ENCODE measurements at regions not wholly inside any gene's neighbourhood (a gene's known extent, or its start where the extent isn't known, plus 50 kb on each side); places are given as distances from the start of the nearest gene placed in this dataset.

- TF ChIP-seq, protein P1, sequence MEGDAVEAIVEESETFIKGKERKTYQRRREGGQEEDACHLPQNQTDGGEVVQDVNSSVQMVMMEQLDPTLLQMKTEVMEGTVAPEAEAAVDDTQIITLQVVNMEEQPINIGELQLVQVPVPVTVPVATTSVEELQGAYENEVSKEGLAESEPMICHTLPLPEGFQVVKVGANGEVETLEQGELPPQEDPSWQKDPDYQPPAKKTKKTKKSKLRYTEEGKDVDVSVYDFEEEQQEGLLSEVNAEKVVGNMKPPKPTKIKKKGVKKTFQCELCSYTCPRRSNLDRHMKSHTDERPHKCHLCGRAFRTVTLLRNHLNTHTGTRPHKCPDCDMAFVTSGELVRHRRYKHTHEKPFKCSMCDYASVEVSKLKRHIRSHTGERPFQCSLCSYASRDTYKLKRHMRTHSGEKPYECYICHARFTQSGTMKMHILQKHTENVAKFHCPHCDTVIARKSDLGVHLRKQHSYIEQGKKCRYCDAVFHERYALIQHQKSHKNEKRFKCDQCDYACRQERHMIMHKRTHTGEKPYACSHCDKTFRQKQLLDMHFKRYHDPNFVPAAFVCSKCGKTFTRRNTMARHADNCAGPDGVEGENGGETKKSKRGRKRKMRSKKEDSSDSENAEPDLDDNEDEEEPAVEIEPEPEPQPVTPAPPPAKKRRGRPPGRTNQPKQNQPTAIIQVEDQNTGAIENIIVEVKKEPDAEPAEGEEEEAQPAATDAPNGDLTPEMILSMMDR (conservative IDR thresholded peaks at IDR 0.05; ENCODE audit: low read length): no peak
- no peak for TF ChIP-seq EZH2phosphoT487 (IDR thresholded peaks at IDR 0.05; ENCODE audit: borderline replicate concordance, low read depth, low read length)
Observed at GRCh38 chr12:60844875-60845274, 1249.0 kb downstream of the SLC16A7 start.

Measured in OCI-LY7 (cell line).